ENCODE measurements at regions not wholly inside any gene's neighbourhood (a gene's known extent, or its start where the extent isn't known, plus 50 kb on each side); places are given as distances from the start of the nearest gene placed in this dataset.

- no peak overlapping the region for H3K4me2 ChIP-seq (ENCODE audit: low read depth, low read length, poor library complexity, severe bottlenecking)
- no peaks in the 10 kb centered on the region for H3K9me3 ChIP-seq (ENCODE audit: insufficient read depth, low read length)
- H4K20me1 ChIP-seq (ENCODE audit: low read depth, low read length): no peaks in the 10 kb centered on the region
- no peaks in the 10 kb centered on the region for H3K36me3 ChIP-seq (ENCODE audit: low read length)
- H3K27ac ChIP-seq (ENCODE audit: low read depth, low read length): no peak overlapping the region
- no peaks in the 10 kb centered on the region for H3K79me2 ChIP-seq (ENCODE audit: insufficient read depth, low read length)
- TF ChIP-seq, protein P1, sequence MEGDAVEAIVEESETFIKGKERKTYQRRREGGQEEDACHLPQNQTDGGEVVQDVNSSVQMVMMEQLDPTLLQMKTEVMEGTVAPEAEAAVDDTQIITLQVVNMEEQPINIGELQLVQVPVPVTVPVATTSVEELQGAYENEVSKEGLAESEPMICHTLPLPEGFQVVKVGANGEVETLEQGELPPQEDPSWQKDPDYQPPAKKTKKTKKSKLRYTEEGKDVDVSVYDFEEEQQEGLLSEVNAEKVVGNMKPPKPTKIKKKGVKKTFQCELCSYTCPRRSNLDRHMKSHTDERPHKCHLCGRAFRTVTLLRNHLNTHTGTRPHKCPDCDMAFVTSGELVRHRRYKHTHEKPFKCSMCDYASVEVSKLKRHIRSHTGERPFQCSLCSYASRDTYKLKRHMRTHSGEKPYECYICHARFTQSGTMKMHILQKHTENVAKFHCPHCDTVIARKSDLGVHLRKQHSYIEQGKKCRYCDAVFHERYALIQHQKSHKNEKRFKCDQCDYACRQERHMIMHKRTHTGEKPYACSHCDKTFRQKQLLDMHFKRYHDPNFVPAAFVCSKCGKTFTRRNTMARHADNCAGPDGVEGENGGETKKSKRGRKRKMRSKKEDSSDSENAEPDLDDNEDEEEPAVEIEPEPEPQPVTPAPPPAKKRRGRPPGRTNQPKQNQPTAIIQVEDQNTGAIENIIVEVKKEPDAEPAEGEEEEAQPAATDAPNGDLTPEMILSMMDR (IDR thresholded peaks at IDR 0.05; ENCODE audit: insufficient read depth, low read length, poor library complexity, severe bottlenecking): no peak
- no peak for TF ChIP-seq EZH2phosphoT487 (conservative IDR thresholded peaks at IDR 0.05; ENCODE audit: low read length)
- no peaks in the 10 kb centered on the region for H3K9me2 ChIP-seq (replicated peaks; ENCODE audit: insufficient read depth, low read length)
- no peak overlapping the region for H3K4me3 ChIP-seq (ENCODE audit: insufficient read depth, low read length, poor library complexity, severe bottlenecking)
- H3F3A ChIP-seq (ENCODE audit: insufficient read depth): no peaks in the 10 kb centered on the region
- H3K27me3 ChIP-seq (ENCODE audit: low read length): no peaks in the 10 kb centered on the region
- no peak overlapping the region for H3K9ac ChIP-seq (ENCODE audit: low read length)
- H2AFZ ChIP-seq (ENCODE audit: low read depth, low read length, severe bottlenecking): no peak overlapping the region
Observed at GRCh38 chr2:59530258-59530657, 1023.2 kb downstream of the BCL11A start.

DNA sequence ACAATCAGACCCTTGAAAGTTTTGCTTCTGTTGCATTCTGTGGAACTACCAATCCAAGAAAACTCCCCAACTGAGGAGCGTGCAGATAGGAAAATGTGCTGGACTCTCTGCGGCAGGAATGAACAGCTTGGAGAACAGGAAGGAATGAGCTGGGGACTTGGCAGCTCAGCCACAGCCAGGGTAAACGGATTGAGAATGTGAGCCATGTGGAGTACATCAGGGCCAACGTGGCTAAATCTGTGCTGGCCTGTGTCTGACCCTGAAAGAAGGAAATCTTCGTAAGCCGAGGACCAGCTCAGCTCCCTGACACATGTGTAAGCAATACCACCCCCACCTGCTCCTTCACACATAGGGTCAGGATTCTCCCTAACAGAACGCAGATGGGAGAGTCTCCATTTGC, 1023.7 kb downstream of the BCL11A start:
- H3K27me3 ChIP-seq (ENCODE audit: low read length): no peaks in the 10 kb centered on the region
- H3K9me3 ChIP-seq (ENCODE audit: insufficient read depth, low read length): no peaks in the 10 kb centered on the region
- H4K20me1 ChIP-seq (ENCODE audit: low read depth, low read length): no peaks in the 10 kb centered on the region
- TF ChIP-seq EZH2phosphoT487 (conservative IDR thresholded peaks at IDR 0.05; ENCODE audit: low read length): no peak
- TF ChIP-seq, protein P1 (IDR thresholded peaks at IDR 0.05; ENCODE audit: insufficient read depth, low read length, poor library complexity, severe bottlenecking): no peak
- H3F3A ChIP-seq (ENCODE audit: insufficient read depth): no peaks in the 10 kb centered on the region
- no peaks in the 10 kb centered on the region for H3K9me2 ChIP-seq (replicated peaks; ENCODE audit: insufficient read depth, low read length)
- H3K79me2 ChIP-seq (ENCODE audit: insufficient read depth, low read length): no peaks in the 10 kb centered on the region
- H3K9ac ChIP-seq (ENCODE audit: low read length): no peak overlapping the region
- no peak overlapping the region for H3K27ac ChIP-seq (ENCODE audit: low read depth, low read length)
- no peak overlapping the region for H3K4me3 ChIP-seq (ENCODE audit: insufficient read depth, low read length, poor library complexity, severe bottlenecking)
- no peaks in the 10 kb centered on the region for H3K36me3 ChIP-seq (ENCODE audit: low read length)
- H2AFZ ChIP-seq (ENCODE audit: low read depth, low read length, severe bottlenecking): no peak overlapping the region
- no peak overlapping the region for H3K4me2 ChIP-seq (ENCODE audit: low read depth, low read length, poor library complexity, severe bottlenecking)

- TF ChIP-seq EZH2phosphoT487 (conservative IDR thresholded peaks at IDR 0.05; ENCODE audit: low read length): no peak
- TF ChIP-seq, protein P1 (IDR thresholded peaks at IDR 0.05; ENCODE audit: insufficient read depth, low read length, poor library complexity, severe bottlenecking): no peak
- Histone ChIP-seq H3K9me2 (replicated peaks; ENCODE audit: insufficient read depth, low read length) (no peaks in the 10 kb centered on the region), H2AFZ (ENCODE audit: low read depth, low read length, severe bottlenecking) (no peak overlapping the region), H3K4me2 (ENCODE audit: low read depth, low read length, poor library complexity, severe bottlenecking) (no peak overlapping the region), H3K9me3 (ENCODE audit: insufficient read depth, low read length) (no peaks in the 10 kb centered on the region), H4K20me1 (ENCODE audit: low read depth, low read length) (no peaks in the 10 kb centered on the region), H3K79me2 (ENCODE audit: insufficient read depth, low read length) (no peaks in the 10 kb centered on the region), H3K27me3 (ENCODE audit: low read length) (no peaks in the 10 kb centered on the region), H3K4me3 (ENCODE audit: insufficient read depth, low read length, poor library complexity, severe bottlenecking) (no peak overlapping the region), H3K9ac (ENCODE audit: low read length) (no peak overlapping the region), H3K36me3 (ENCODE audit: low read length) (no peaks in the 10 kb centered on the region), H3K27ac (ENCODE audit: low read depth, low read length) (no peak overlapping the region), H3F3A (ENCODE audit: insufficient read depth) (no peaks in the 10 kb centered on the region)
Observed at GRCh38 chr2:59528525-59528924, 1024.9 kb downstream of the BCL11A start.
